ENCODE measurements at regions not wholly inside any gene's neighbourhood (a gene's known extent, or its start where the extent isn't known, plus 50 kb on each side); places are given as distances from the start of the nearest gene placed in this dataset.

DNA sequence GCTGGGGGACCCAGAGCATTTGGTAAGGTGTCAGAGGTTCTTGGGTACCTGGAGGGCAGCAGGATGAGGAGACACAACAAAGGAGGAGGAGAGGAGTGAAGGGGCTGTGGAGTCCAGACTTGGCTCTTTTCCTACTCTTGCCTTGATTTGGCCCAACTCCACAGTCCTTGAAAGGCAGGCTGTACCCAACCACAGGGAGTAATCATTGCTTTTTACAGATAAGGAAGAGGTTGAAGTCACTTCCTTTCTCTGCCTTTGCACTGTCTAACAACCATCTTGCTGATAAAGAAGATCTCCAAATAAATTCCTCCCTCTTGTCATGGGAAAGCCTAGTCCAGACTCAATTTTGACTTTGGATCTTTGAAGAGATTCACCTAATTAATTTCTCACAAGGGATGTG is 226.8 kb upstream of the HMGA2 start (continued):
- TF ChIP-seq, protein P1, sequence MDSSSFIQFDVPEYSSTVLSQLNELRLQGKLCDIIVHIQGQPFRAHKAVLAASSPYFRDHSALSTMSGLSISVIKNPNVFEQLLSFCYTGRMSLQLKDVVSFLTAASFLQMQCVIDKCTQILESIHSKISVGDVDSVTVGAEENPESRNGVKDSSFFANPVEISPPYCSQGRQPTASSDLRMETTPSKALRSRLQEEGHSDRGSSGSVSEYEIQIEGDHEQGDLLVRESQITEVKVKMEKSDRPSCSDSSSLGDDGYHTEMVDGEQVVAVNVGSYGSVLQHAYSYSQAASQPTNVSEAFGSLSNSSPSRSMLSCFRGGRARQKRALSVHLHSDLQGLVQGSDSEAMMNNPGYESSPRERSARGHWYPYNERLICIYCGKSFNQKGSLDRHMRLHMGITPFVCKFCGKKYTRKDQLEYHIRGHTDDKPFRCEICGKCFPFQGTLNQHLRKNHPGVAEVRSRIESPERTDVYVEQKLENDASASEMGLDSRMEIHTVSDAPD (CRISPR knock-in tag; IDR thresholded peaks at IDR 0.05) = no peak
- TF ChIP-seq NFYB (IDR thresholded peaks at IDR 0.05; ENCODE audit: extremely low read depth, insufficient read length) (no peak), EP300 (IDR thresholded peaks at IDR 0.05; ENCODE audit: low read length) (peak; percentile 59; the same call in 1 of the 2 replicates), JUND (IDR thresholded peaks at IDR 0.05; ENCODE audit: borderline replicate concordance, low read depth, low read length) (peak; percentile 79), JUND (tag; IDR thresholded peaks at IDR 0.05; ENCODE audit: borderline replicate concordance, low read depth, low read length) (peak; percentile 80; the same call in 1 of the 3 replicates), ARNT (IDR thresholded peaks at IDR 0.05) (no peak), RAD21 (CRISPR knock-in tag; conservative IDR thresholded peaks at IDR 0.05 in 1 of 2, IDR thresholded peaks at IDR 0.05 in 1 of 2) (no peak), ZNF764 (CRISPR knock-in tag; IDR thresholded peaks at IDR 0.05; ENCODE audit: low read depth) (no peak), THRAP3 (IDR thresholded peaks at IDR 0.05; ENCODE audit: borderline replicate concordance) (no peak), ZNF785 (CRISPR knock-in tag; IDR thresholded peaks at IDR 0.05) (no peak), ZSCAN32 (CRISPR knock-in tag; IDR thresholded peaks at IDR 0.05) (no peak), DPF2 (IDR thresholded peaks at IDR 0.05) (0 out of 2 replicates have a peak, but pooled peaks have one; percentile 28), GABPB2 (CRISPR knock-in tag; conservative IDR thresholded peaks at IDR 0.05) (no peak), ZNF75A (CRISPR knock-in tag; IDR thresholded peaks at IDR 0.05) (no peak)
- TF ChIP-seq, protein P2, sequence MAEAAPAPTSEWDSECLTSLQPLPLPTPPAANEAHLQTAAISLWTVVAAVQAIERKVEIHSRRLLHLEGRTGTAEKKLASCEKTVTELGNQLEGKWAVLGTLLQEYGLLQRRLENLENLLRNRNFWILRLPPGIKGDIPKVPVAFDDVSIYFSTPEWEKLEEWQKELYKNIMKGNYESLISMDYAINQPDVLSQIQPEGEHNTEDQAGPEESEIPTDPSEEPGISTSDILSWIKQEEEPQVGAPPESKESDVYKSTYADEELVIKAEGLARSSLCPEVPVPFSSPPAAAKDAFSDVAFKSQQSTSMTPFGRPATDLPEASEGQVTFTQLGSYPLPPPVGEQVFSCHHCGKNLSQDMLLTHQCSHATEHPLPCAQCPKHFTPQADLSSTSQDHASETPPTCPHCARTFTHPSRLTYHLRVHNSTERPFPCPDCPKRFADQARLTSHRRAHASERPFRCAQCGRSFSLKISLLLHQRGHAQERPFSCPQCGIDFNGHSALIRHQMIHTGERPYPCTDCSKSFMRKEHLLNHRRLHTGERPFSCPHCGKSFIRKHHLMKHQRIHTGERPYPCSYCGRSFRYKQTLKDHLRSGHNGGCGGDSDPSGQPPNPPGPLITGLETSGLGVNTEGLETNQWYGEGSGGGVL (CRISPR knock-in tag; IDR thresholded peaks at IDR 0.05) = no peak
- TF ChIP-seq, protein P3, sequence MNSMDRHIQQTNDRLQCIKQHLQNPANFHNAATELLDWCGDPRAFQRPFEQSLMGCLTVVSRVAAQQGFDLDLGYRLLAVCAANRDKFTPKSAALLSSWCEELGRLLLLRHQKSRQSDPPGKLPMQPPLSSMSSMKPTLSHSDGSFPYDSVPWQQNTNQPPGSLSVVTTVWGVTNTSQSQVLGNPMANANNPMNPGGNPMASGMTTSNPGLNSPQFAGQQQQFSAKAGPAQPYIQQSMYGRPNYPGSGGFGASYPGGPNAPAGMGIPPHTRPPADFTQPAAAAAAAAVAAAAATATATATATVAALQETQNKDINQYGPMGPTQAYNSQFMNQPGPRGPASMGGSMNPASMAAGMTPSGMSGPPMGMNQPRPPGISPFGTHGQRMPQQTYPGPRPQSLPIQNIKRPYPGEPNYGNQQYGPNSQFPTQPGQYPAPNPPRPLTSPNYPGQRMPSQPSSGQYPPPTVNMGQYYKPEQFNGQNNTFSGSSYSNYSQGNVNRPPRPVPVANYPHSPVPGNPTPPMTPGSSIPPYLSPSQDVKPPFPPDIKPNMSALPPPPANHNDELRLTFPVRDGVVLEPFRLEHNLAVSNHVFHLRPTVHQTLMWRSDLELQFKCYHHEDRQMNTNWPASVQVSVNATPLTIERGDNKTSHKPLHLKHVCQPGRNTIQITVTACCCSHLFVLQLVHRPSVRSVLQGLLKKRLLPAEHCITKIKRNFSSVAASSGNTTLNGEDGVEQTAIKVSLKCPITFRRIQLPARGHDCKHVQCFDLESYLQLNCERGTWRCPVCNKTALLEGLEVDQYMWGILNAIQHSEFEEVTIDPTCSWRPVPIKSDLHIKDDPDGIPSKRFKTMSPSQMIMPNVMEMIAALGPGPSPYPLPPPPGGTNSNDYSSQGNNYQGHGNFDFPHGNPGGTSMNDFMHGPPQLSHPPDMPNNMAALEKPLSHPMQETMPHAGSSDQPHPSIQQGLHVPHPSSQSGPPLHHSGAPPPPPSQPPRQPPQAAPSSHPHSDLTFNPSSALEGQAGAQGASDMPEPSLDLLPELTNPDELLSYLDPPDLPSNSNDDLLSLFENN (IDR thresholded peaks at IDR 0.05; ENCODE audit: low read depth in 2 of 2, low read length in 2 of 2) = no peak
- TF ChIP-seq, protein P4, sequence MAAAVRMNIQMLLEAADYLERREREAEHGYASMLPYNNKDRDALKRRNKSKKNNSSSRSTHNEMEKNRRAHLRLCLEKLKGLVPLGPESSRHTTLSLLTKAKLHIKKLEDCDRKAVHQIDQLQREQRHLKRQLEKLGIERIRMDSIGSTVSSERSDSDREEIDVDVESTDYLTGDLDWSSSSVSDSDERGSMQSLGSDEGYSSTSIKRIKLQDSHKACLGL (CRISPR knock-in tag; IDR thresholded peaks at IDR 0.05; ENCODE audit: borderline replicate concordance, poor library complexity, severe bottlenecking) = no peak
- TF ChIP-seq, protein P5, sequence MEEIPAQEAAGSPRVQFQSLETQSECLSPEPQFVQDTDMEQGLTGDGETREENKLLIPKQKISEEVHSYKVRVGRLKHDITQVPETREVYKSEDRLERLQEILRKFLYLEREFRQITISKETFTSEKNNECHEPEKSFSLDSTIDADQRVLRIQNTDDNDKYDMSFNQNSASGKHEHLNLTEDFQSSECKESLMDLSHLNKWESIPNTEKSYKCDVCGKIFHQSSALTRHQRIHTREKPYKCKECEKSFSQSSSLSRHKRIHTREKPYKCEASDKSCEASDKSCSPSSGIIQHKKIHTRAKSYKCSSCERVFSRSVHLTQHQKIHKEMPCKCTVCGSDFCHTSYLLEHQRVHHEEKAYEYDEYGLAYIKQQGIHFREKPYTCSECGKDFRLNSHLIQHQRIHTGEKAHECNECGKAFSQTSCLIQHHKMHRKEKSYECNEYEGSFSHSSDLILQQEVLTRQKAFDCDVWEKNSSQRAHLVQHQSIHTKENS (CRISPR knock-in tag; IDR thresholded peaks at IDR 0.05) = no peak
- TF ChIP-seq, protein P6, sequence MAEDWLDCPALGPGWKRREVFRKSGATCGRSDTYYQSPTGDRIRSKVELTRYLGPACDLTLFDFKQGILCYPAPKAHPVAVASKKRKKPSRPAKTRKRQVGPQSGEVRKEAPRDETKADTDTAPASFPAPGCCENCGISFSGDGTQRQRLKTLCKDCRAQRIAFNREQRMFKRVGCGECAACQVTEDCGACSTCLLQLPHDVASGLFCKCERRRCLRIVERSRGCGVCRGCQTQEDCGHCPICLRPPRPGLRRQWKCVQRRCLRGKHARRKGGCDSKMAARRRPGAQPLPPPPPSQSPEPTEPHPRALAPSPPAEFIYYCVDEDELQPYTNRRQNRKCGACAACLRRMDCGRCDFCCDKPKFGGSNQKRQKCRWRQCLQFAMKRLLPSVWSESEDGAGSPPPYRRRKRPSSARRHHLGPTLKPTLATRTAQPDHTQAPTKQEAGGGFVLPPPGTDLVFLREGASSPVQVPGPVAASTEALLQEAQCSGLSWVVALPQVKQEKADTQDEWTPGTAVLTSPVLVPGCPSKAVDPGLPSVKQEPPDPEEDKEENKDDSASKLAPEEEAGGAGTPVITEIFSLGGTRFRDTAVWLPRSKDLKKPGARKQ (CRISPR knock-in tag; IDR thresholded peaks at IDR 0.05) = no peak
